HS-27A (cell line): ENCODE measurements at regions not wholly inside any gene's neighbourhood (a gene's known extent, or its start where the extent isn't known, plus 50 kb on each side); places are given as distances from the start of the nearest gene placed in this dataset.
A peak's percentile ranks its signal among the peaks of the same experiment; 100 is the strongest.
"Not testable (repeated sequence)": the region's sequence is repeated elsewhere in the genome, so short reads cannot be mapped to it uniquely, and the experiment has no call there.

Experiments
- DNase-seq: peaks from one replicate; pipeline ENCODE4 v3.0.0-alpha.2; 2012; ENCODE audit warnings: low read depth, missing footprints

DNA sequence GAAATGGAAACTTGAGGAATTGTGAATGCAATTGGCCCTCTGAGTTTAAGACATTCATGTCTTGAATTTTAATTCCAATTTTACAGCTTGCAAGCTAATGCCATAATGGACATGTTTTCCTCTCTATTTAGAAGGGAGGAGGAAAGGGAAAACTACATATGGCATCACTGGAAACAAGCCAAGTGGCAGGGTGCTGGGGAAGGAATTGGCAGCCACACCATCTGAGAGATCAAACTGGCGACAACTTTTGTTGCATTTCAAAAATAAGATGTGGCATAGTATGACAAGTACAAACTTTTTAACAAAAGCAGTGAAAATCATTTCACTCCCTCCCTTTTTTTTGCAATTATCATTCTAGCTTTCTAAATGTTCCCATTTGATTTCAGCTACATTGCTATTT, 615.6 kb downstream of the CENPC start:
- no peak for DNase-seq

DNA sequence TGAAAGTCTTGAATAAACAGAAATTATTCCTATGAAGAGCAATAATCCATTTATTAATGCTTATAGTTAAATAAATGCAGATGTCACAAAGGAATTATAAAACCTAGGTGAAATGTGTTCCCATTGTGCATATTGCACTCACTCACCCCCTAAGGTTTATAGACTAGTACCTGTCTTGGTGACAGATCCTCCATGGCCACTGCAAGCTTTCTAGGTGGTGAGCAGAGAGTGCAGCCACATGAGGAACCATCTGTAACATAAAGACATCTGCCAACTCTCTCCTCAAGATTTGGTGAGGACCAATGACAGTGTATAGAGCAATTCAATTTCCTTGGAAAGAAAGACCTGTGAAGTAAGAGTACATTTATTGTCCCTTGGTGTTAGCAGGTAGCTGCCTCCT, 616.4 kb downstream of the CENPC start:
- DNase-seq, result not testable (repeated sequence)

DNA sequence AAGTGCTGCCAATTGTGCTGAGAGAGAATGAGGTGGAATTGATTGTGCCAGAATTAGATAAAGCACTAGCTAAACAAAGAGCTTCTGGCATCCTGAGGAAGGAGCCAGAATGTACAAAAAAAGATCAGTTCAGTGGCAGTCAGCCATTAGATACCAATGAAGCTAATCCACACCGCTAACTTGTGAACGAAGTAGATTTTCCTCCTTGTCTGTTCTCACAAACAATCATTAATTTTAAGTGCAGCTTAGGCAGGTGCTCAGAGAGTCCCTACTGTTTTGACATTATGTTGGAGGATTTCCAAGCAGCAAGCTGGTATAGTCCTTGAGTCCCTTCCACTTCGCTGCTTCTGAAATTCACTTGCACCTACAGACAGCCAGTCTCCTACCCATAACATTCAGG, 617.4 kb downstream of the CENPC start:
- no peak for DNase-seq

DNA sequence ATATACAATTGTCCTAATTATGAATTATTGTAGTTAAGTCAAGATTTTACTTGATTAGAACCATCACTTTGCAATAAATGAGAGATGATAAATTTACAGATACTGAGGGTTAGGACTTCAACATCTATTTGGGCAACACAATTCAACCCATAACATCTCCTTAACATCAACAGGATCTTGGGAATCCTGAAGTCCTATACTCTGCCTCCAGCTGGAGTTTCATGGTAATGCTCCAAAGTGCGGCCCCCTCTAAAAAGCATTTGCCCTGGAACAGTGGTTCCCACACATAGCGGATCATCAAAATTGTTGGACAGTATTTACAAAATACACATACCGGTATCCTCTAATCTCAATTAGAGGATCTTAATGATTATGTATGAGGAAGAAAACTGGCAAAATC, 618.6 kb downstream of the CENPC start:
- DNase-seq, result no peak

DNA sequence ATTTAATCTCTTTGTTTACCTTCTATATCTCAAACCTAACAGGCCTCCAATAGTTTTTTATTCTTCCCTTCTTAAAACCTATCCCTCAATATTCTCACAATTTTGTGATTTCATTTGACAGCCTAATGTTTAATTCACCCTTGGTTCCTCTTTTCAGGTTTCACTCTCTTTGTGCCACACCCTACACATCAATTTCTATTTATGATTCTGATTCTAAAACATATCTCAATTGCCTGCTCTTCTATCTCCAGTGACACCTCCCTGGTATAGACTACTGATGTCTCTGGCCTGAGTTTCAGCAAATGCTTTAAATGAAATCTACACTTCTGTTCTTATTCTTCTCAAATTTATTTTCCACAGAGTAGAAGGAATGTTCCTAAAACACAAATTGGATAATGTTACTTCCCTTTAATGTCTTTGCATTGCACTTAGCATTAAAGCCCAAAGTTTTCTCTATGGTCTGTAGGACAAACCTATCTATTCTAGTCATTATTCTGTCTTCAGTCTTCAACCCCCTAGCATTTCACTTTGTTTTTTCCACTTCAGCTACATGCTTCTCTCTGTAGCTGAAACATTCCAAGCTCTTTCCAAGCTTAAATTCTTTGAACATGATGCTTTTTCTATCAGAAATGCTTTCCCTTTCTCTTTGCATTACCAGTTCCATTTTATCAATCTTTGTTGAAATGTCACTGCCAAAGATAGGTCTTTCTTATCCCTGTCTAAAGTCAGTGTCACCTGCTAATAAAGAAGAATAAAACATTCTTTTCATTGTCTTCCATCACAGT, 622.0 kb downstream of the CENPC start:
- DNase-seq, result no peak

DNA sequence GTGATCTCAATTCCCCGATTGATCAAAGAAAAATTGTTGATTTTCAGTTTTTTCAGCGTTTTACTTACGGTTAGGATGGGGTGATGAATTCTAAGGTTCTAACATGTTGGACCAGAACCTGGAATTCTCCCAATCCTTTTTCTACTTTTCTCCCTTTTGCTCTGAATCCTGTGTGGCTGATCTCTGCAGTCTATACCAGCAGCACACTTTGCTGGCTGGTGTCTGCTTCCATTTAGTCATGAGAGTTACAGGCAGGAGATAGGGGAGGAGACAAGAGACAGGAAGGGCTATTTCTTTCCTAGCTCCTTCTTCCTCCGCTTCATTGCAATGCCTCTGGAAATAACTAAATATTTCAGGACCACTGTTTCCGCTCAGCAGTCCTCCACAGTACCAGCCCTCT, 623.9 kb downstream of the CENPC start:
- no peak for DNase-seq

DNA sequence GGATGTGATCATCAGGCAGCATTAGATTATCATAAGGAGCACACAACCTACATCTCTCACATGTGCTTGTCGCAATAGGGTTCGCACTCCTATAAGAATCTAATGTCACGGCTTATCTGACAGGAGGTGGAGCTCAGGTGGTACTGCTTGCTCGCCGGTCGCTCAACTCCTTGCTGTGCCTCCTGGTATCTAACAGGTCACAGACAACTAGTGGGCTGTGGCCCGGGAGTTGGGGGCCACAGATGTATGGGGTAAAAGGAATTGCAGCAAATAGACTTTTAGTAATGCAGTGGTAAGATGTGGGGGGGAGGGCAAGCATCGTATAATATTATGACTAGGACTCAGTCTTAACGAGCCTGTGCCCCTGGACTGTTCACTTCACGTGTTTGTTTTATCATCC, 624.8 kb downstream of the CENPC start:
- no peak for DNase-seq

DNA sequence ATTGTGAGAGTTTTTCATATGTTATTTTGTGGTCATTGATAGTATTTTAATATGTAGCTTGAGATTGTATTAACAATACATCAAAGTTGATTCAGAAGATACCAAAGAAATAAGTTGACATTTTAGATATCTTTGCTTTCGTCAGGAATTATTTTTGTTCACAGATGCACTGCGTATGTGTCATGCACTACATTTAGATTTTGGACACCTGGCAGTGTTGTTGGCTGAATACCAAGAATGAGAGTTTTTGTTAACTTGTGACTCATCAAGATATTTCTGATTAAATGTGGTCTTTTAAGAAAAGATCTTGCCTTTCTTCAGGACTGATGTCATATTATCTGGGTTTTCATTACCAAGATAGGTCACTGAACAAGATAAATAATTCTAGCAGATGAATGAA, 633.4 kb downstream of the CENPC start:
- peak; percentile 90 for DNase-seq

DNA sequence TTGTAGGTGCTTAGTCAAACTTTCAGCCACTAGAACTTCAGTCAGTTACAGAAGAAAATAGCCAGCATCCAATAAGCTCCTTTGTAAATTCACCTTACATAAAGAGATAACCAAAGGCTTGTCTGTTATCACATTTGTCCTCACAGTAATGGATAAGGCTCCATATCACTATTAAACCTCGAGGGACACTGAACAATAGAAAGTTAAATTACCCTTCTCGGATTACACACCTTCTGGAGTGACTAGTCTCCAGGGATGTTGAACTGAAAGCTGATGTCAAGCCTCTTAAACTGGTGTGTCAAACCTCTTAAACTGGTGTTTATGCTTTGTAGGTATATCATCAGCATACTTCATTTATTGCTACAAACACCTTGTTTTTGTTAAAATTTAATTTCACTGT, 639.0 kb downstream of the CENPC start:
- DNase-seq, result no peak

DNA sequence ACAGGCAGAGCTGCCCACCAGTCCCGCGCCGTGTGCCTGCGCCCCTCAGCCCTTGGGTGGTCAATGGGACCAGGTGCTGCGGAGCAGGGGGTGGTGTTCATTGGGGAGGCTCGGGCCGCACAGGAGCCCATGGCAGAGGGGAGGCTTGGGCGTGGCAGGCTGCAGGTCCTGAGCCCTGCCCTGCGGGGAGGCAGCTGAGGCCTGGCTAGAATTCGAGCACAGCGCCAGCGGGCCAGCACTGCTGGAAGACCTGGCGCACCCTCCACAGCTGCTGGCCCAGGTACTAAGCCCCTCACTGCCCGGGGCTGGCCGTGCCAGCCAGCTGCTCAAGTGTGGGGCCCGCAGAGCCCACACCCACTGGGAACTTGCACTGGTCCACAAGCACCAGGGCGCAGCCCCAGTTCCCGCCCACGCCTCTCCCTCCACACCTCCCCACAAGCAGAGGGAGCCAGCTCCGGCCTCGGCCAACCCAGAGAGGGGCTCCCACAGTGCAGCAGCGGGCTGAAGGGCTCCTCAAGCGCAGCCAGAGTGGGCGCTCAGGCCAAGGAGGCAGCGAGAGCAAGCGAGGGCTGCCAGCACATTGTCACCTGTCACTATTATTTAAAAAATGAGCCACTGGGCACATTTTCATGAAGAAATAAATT, 645.8 kb downstream of the CENPC start:
- no peak for DNase-seq

DNA sequence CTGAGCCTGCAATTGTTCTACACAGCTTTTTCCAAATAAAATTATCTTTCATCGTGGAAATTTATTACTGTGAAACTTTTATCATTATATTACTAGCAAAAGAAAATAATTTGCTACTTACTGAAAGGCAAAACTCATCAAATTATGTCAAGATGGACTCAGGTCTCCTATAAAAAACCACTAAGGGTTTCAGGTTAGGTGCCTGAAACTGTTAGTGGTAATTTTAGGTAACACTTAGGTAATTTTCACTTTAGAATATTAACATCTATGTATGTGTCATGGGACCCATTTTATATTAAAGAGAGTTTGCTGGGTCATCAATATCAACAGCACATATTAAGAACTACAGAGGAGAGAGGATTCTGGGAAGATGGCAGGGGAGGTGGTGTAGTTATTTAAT, 651.5 kb downstream of the CENPC start:
- no peak for DNase-seq

DNA sequence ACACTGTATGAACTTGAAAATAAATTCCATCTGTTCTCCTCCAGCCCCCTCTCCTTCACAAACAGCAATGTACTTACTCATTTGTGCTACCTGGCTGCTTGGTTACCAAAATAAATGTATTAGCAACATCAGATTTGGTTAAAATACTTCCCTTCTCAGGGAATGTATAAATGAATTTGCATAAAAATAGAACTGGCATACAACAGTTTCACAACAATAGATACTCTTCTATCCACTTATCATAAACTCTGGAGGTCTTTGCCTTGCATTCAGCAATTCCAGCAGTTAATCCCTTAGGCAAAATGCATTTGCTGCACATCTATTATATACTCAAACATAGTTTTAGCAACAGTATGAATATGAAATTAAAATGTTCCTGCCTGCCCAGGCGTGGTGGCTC, 658.2 kb downstream of the CENPC start:
- DNase-seq, result no peak

DNA sequence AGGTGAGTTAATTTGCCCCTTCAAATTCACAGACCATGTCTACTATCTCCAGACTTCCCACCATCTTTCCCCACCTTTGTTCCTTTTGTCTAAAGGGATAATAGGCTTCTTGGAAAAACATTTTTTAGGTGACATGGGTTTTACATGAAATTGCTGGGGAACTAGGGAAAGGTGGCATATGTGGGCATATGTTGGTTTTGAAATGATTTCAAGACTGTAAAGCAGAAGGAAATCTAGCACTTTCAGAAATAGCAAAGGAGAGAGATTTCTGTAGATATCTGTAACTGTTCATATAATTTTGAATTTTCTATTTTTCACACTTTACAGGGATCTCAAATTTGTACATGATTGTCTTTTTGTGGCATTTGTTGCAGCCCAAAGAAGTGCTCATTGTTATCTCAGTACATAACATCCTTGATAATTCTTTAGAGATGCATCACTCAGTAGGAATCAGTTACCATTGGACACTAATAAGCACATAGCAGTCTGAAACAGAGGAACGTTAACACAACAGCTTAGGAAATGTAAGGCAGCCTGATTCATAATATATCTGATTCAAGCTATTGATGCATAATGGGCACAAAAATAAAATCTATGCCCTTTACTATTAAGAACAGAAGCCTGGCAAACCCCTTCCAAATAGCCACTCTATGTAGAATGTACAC, 659.7 kb downstream of the CENPC start:
- DNase-seq, result no peak

DNA sequence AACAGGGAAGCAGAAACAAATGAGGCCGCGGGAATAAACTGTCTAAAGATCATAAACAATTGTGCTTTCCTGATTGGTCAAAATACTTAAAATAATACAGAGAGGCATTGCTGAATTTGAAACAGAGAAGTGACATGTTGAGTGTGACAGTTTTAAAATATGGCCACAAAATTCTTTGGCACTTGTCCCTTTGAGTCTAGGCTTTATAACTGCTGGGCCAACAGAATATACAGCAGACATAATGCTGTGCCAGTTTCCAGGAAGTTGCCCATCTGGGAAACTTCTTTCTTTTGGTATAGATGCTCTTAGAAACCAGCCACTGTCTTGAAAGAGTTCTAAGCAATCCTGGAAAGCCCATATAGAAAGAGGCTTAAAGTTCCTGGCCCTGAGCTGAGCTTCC, 668.4 kb downstream of the CENPC start:
- DNase-seq, result no peak

DNA sequence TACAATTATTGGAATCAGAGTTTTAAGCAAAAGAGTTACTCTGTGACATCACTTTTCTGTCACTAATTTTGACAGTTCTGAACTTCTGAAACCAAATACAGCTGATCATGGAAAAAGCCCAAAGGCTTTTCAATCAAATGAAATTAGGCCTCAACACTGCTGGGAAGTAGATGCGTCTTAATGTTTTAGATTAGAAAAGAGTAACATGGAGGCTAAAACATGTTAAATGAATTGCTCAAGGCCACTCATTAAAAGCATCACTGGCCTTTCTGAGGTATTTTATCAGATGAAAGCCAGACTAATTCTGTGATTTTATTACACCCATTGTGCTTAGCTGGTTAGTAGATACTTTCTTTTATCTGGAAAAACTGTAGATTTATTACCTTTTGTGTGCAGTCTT, 672.6 kb downstream of the CENPC start:
- no peak for DNase-seq

DNA sequence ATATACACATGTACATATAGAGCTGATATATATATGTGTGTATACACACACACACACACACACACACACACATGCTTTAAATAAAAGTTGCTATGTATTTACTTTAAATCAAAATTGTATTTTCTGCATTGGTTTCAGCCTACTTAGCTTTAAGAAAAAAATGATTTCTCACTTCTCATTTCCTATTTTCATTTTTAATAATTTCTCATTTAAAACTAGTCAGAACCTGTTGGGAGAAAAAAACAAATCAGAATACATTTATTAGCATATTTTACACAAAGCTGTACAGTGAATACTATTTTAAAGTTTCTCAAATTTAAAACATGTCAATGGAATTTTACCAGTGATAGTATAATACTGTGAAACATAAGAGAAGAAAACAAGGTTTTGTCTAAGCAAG, 681.8 kb downstream of the CENPC start:
- DNase-seq, result no peak

DNA sequence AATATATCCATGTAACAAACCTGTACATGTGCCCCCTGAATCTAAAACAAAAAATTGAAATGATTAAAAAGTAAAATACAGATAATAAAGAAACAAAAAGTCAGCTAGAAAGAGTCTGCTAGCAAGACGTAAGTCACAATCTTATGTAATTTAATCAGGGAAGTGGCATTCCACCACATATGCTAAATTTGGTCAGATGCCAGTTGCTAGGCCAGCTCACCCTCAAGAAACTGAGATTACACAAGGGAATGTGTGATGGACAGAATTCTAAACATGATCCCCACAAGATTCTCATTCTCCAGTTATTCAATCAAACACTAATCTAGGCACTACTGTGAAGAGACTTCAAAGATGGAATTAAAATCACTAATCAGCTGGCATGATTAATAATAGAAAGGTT, 689.3 kb downstream of the CENPC start:
- peak; percentile 71 for DNase-seq

DNA sequence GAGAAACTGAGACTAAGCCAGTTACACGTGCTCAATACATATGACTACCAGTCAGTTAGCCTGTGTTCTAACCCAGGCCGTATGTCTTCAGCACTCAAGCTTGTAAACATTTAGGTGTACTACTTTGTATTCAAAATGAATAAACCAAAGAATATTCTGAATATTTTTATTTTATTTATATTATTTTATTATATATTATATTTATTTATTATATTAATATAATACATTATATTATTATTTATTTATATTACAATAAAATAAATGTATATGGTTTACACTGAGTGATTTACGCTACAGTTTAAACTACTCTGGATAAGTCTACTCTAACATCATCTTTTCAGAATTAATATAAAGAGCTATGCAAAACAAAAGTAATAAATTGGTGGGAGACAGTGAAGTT, 691.5 kb downstream of the CENPC start:
- no peak for DNase-seq

DNA sequence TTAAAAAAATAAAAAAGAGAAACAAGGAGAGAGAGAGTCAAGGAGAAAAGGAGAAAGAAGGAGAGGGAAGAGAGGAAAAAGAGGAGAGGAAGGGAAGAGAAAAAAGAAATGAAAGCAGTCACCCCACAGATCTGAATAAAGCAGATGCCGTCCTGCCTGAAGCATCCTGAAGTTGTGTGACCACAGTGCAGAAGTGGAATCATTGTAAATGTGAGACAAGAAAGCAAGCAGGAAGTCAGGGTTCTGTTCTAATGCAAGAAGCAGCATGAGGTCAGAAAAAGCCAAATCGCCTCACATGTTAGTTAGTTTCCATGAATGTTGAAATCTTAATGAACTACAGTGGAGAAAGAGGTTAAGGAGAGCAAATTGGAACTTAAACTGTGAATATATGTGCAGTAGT, 692.5 kb downstream of the CENPC start:
- DNase-seq, result no peak

DNA sequence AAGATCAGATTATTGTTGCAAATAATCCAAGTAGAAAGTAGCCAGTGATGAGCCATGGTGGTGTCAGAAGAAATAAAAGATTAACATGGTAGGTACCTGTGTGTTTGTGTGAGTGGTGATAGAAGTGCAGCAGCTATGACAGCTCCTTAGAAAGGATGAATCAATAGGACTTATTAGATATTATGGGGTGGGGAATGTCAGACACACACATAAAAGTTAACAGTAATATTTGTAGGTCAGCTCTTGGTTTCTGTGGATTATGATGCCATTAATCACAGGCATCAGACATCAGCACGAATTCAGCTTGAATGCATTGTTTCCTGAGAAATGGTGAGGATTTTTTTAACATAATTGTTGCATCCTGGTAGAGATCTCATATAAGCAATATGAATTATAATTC, 695.7 kb downstream of the CENPC start:
- DNase-seq, result no peak

DNA sequence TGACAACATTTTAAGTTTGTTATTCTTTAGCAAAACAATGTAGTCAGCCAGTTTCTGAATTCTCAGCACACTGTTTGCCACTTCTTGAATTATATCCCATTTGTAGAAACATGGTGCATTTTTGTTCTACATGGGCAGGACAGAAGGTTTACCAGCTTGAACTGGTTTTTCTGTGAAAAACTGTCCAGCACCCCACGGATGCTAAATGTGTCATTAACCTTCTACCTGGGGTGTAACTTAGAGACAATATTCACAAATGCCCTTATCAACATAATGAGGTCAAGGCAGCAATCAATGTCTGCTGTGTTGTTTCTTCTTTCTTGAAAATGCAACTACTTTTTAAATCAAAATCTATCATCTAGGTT, 702.6 kb downstream of the CENPC start:
- no peak for DNase-seq

DNA sequence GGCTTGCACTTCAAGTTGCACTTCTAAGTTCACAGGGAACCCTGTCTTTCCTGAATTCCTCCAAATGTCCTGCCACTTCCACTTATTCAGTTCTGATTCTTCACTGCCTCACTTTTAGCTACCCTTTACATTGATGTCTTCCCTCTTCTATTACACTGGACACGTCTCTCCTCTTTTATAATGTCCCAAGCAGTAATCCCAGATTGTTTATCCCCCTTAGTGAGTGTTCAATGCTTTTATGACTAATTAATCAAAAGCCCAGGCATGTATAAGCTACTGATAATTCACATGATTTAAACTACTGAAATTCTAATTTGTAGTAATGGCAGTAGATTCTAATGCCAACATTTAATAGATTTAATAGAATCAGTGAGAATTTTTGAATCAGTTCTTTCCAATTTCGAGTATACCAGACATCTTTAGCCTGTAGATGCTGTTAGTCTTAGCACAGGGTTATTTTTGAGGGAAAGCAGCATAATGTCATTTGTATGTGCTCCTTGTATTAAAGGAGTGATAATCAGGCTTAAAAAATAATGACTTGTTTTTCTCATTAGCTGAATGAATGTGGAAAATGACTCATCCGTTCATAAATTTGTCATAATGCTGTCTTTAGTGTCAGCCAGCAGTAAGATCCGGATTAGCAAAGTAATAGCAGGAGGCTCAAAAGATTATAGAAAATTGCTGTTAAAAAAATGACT, 703.1 kb downstream of the CENPC start:
- no peak for DNase-seq

DNA sequence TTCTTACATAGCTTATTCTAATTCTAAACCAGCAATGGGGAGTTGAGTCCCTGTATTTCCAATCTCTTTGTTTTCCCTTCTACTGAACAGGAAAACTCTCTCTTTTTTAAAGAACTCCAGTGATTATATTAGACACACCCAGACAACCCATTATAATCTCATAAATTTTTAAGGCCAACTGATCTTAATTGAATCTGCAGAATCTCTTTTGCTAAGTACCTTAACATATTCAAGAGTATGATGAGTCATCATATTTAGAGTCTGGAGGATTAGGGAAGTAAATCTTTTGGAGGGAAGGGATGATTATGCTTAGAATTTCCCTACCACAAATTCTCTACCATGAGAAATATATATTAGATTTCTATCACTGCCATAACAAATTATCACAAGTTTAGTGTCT, 705.1 kb downstream of the CENPC start:
- no peak for DNase-seq
